ENCODE measurements at regions not wholly inside any gene's neighbourhood (a gene's known extent, or its start where the extent isn't known, plus 50 kb on each side); places are given as distances from the start of the nearest gene placed in this dataset.

DNA sequence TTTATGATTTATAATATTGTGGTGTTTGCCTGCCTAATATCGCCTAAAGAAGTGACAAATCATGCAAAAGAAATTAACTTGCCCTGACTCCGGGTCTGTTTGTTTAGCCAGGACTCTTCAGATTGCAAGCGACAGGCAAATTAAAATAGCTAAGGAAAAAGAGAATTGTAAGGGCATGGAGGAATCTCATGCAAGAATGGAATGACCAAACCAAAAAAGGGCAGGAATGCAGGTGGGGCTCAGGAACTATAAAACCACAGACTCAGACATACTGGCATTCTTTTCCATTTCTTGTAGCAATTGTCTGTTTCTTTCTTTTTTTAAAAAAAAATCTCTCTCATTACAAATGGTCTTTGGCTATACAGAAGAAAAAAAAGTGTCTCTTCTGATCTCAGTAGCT, 188.1 kb upstream of the XYLT1 start:
- no peak for DNase-seq (ENCODE audit: low spot score)

- no peak for DNase-seq (ENCODE audit: low spot score)
Measured at GRCh38 chr16:17657045-17657444, 186.3 kb upstream of the XYLT1 start.

- DNase-seq (ENCODE audit: low spot score) = no peak
Measured at GRCh38 chr16:17654571-17654970, 183.8 kb upstream of the XYLT1 start.

DNA sequence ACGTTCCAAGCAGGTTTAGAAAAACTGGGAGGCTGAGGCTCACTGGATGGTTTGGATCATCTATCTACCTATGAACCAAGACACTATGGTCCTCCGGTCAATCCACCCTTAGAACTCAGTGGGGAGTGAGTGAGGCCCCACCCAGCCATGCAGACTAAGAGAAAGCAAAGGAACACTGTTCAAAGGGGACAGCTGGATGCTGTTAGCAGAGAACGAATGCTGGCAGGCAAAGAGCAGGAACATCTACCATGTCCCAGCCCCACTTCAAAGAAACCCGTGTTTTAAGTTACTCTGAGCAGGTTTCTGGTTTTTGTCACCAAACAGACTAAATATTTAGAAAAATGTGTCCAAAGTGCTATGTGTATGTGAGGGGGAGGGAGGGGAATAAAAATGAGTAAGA, 183.4 kb upstream of the XYLT1 start:
- DNase-seq (ENCODE audit: low spot score) = no peak

DNA sequence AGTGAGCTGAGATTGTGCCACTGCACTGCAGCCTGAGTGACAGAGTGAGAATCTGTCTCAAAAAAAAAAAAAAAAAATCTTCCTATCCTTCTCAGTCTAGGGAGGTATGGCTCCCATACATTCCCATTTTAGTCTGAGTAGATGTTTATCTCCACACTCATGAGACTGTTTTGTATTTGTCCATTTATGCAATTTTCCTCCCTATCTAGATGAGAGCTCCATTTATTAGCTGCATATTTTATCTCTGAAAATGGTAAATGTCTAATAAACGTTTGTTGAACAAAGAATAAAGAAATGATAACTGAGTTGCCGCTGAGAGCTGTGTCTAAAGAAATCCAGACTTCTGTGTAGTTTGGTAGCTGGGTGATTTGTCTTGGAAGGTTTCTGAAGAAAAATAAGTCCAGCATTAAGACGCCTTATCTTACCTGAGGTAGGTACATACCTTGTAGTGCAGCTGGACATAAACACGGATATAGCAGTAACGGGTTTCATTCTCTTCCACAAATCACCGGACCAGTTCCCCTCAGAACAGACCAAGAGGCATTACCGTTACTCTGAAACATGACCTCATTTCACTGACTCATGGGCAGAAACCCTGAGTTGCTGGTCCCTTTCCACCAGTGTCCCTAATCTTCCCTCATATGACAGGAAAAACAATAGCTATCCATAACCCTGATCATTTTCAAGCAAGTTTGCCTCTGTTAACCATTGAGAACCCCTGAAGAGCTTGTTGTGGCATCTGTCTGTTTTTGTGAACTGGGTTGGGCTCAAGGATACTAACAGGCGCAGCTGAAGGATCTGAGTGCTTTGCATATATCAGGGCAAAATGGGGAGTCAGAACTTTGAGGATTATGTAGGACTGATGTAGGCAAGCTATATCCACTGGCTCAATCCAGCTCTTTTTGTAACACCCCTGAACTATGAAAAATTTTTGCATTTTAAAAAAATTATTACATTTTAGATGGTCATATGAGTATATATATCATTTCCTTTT, 177.4 kb upstream of the XYLT1 start:
- no peak for DNase-seq (ENCODE audit: low spot score)

GRCh38 chr16:17643935-17644334, 173.2 kb upstream of the XYLT1 start:
- no peak for DNase-seq (ENCODE audit: low spot score)

GRCh38 chr16:17641990-17642389, 171.2 kb upstream of the XYLT1 start:
- no peak for DNase-seq (ENCODE audit: low spot score)

- DNase-seq (ENCODE audit: low spot score) = no peak
Measured at GRCh38 chr16:17638134-17638533, 167.4 kb upstream of the XYLT1 start.

- DNase-seq (ENCODE audit: low spot score) = no peak
Measured at GRCh38 chr16:17635183-17635582, 164.4 kb upstream of the XYLT1 start.

GRCh38 chr16:17633181-17633951, 162.6 kb upstream of the XYLT1 start:
- no peak for DNase-seq (ENCODE audit: low spot score)

DNA sequence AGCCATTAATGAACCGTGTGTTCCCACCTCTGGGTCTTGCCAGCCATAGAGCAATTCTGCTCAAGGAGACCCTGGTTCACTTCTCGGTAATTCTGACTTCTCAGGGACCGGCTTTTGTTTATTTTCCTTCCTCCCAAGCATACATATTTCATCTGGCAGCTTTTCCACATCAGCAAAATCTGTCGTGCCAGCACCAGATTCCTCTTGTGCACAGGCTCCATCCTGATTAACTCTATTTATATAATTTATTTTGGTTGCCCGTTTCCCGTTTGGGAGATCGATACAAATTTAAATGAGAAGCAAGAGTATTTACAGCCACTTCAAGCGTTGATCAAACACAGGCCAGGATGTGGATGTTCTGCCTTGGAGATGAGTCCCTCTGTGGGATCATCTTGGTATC, 161.9 kb upstream of the XYLT1 start:
- DNase-seq (ENCODE audit: low spot score) = no peak

GRCh38 chr16:17629936-17630335, 159.2 kb upstream of the XYLT1 start:
- no peak for DNase-seq (ENCODE audit: low spot score)

DNA sequence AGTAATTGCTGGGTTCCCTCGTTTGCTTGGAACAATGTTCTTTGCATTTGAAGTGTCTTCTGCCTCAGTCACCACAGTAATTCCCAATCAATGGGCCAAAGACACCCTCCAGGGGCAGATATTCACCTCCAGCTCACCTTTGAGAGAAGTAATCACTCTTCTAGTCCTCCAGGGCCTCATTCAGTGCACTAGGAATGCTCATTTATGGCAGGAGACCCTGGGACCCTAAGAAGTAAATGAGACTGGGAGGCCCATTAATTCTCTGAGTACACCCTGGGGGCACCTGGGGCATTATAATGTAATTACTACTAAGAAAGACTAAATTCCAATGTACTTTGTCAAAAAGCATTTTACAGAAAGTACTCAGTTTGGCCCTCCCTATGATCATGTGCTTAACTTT, 158.2 kb upstream of the XYLT1 start:
- DNase-seq (ENCODE audit: low spot score) = no peak

DNA sequence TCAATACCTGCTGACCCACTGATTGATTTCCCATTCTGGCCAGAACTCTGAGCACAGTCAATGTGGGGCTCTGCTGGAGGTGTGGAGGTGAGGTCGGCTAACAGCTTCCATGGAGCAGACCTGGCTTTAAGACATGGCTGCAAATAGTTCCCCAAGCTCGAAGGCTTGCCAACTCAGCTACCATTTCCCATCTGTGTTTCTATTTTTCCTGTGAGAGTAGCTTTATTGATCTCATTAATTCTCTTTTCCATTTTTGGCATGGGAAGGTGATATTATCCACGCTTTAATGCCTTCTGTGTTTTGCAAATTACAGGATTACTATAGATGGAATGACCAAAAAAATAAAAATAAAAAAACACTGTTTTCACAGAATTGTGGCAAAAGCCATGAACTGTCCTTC, 151.6 kb upstream of the XYLT1 start:
- DNase-seq (ENCODE audit: low spot score) = no peak

- no peak for DNase-seq (ENCODE audit: low spot score)
Measured at GRCh38 chr16:17619261-17619660, 148.5 kb upstream of the XYLT1 start.

GRCh38 chr16:17617021-17617552, 146.3 kb upstream of the XYLT1 start:
- no peak for DNase-seq (ENCODE audit: low spot score)

DNA sequence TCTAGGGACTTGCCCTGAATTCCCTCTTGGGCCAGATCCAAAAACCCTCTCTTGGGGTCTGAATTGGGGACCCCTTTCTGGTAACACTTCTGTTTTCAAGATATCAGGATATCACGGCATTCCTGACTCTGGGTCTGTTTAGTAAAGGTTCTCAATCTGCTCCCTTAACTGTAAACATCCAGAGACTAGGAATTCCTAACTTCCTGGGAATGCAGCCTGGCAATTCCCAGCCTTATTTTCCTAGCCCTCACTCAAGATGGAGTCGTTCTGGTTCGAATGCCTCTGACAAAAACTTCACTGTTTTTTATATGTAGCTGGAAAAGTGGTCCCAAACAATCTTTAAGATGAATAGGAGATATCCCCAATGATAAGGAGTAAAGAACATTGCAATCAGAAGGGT, 141.6 kb upstream of the XYLT1 start:
- no peak for DNase-seq (ENCODE audit: low spot score)

- no peak for DNase-seq (ENCODE audit: low spot score)
Measured at GRCh38 chr16:17607609-17608008, 136.8 kb upstream of the XYLT1 start.

GRCh38 chr16:17607075-17607509, 136.3 kb upstream of the XYLT1 start:
- no peak for DNase-seq (ENCODE audit: low spot score)

DNA sequence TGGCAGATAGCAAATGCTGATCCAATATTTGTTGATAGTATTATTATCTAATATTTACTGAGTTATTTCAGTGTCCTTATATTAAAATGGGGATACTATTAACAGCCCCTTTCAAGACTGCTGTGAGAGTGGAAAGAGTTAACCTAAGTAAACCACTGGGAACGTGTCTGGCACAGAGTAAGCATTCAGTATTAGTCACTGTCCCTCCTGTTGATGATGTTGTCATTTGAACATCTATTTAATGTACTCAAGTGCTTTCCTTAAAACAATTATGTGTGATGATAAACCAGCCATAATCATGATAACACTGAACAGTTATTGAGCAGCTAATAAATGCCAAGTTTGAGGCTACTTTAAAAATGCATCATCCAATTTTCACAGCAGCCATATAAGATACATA, 135.7 kb upstream of the XYLT1 start:
- DNase-seq (ENCODE audit: low spot score) = no peak

DNA sequence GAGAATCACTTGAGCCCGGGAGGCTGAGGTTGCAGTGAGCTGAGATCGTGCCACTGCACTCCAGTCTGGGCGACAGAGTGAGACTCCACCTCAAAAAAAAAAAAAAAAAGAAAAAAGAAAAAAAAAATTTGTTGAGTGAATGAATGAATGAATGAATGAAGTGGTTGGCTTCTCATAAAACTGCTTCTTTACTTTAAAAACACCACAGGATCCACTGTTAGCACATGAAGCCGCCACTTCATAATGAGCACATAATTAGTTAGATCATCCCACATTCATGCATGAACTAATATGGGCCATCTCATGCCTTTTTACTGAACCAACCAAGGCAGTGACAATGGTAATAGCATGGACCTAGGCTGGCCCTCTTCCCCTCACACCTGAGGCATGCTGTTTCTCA, 135.0 kb upstream of the XYLT1 start:
- no peak for DNase-seq (ENCODE audit: low spot score)

- DNase-seq (ENCODE audit: low spot score) = no peak
Measured at GRCh38 chr16:17603626-17604025, 132.9 kb upstream of the XYLT1 start.
